GM23338 (cell line): ENCODE measurements at regions not wholly inside any gene's neighbourhood (a gene's known extent, or its start where the extent isn't known, plus 50 kb on each side); places are given as distances from the start of the nearest gene placed in this dataset.

Experiments used
- ATAC-seq: fragments of 200-7000 bp; cut with Tn5 transposase; 3 replicates; pipeline ENCODE4 v1.9.1; 2020
- DNase-seq: peaks from one replicate; pipeline ENCODE4 v3.0.0-alpha.2; 2015; ENCODE audit warnings: low spot score
- H2AFZ ChIP-seq: fragments of 200-600 bp; sonication (generic); 2 replicates; pipeline ENCODE4 v1.8.0; 2016; ENCODE audit warnings: antibody characterized with exemption, mild to moderate bottlenecking, moderate library complexity
- H3F3A ChIP-seq: fragments of 200-600 bp; sonication (generic); replicated peaks from 2 replicates; pipeline ENCODE4 v1.8.0; 2017; ENCODE audit warnings: antibody characterized with exemption, mixed run types, low read depth
- H3K27ac ChIP-seq: fragments of 200-600 bp; sonication (generic); 2 replicates; pipeline ENCODE4 v1.6.1; 2016; ENCODE audit warnings: low read depth
- H3K27me3 ChIP-seq: fragments of 200-600 bp; sonication (generic); 2 replicates; pipeline ENCODE4 v1.8.0; 2016; ENCODE audit warnings: mild to moderate bottlenecking, mixed run types, moderate library complexity; ENCODE audit not compliant: insufficient read depth
- H3K36me3 ChIP-seq: fragments of 200-600 bp; sonication (generic); 2 replicates; pipeline ENCODE4 v1.8.0; 2016; ENCODE audit warnings: mild to moderate bottlenecking; ENCODE audit not compliant: insufficient read depth
- H3K4me1 ChIP-seq: fragments of 200-600 bp; sonication (generic); 2 replicates; pipeline ENCODE4 v1.8.0; 2016; ENCODE audit warnings: mild to moderate bottlenecking, moderate library complexity; ENCODE audit not compliant: insufficient read depth
- H3K4me2 ChIP-seq: fragments of 200-600 bp; sonication (generic); 2 replicates; pipeline ENCODE4 v1.7.1; 2017; ENCODE audit warnings: mixed run types
- H3K4me3 ChIP-seq: fragments of 200-600 bp; sonication (generic); 2 replicates; pipeline ENCODE4 v1.6.1; 2016; ENCODE audit warnings: mixed run types
- H3K79me2 ChIP-seq: fragments of 200-600 bp; sonication (generic); replicated peaks from 2 replicates; pipeline ENCODE4 v1.8.0; 2017; ENCODE audit warnings: mild to moderate bottlenecking; ENCODE audit not compliant: insufficient read depth
- H3K9me2 ChIP-seq: fragments of 200-600 bp; sonication (generic); 2 replicates; pipeline ENCODE4 v1.8.0; 2017; ENCODE audit not compliant: insufficient read depth
- H4K20me1 ChIP-seq: fragments of 200-600 bp; sonication (generic); replicated peaks from 2 replicates; pipeline ENCODE4 v1.8.0; 2017; ENCODE audit warnings: mild to moderate bottlenecking; ENCODE audit not compliant: insufficient read depth
- H3K27ac Mint-ChIP-seq: 2 replicates; pipeline ENCODE4 v1.8.0; 2020; ENCODE audit warnings: inconsistent platforms, mild to moderate bottlenecking, moderate library complexity, mixed read lengths
- H3K27me3 Mint-ChIP-seq: 3 replicates; pipeline ENCODE4 v1.8.0; 2022; ENCODE audit warnings: low read depth, mild to moderate bottlenecking, moderate library complexity, mixed read lengths, inconsistent platforms; ENCODE audit not compliant: insufficient read depth, poor library complexity
- H3K36me3 Mint-ChIP-seq: 3 replicates; pipeline ENCODE4 v1.8.0; 2021; ENCODE audit warnings: low read depth, mild to moderate bottlenecking, inconsistent platforms, moderate library complexity, mixed read lengths
- H3K4me1 Mint-ChIP-seq: 3 replicates; pipeline ENCODE4 v1.8.0; 2020; ENCODE audit warnings: mild to moderate bottlenecking, inconsistent platforms, mixed read lengths
- H3K4me3 Mint-ChIP-seq: 3 replicates; pipeline ENCODE4 v1.8.0; 2021; ENCODE audit warnings: moderate library complexity, mild to moderate bottlenecking, inconsistent platforms, mixed read lengths
- H3K9me3 Mint-ChIP-seq: 3 replicates; pipeline ENCODE4 v1.8.0; 2020; ENCODE audit warnings: moderate library complexity, mild to moderate bottlenecking, inconsistent platforms, mixed read lengths
- CREB1 ChIP-seq: fragments of 250-450 bp; sonication (Bioruptor Pico); IDR thresholded peaks from 2 replicates; pipeline ENCODE4 v1.5.0; 2020; ENCODE audit warnings: low read depth, mild to moderate bottlenecking, moderate library complexity
- EZH2 ChIP-seq: fragments of 200-600 bp; sonication (generic); IDR thresholded peaks from one replicate; pipeline ENCODE4 v1.8.0; 2017; ENCODE audit warnings: antibody characterized with exemption, mild to moderate bottlenecking, low read depth; ENCODE audit not compliant: unreplicated experiment
- EZH2phosphoT487 ChIP-seq: fragments of 200-600 bp; sonication (generic); IDR thresholded peaks from one replicate; pipeline ENCODE4 v1.8.1; 2018; ENCODE audit warnings: antibody characterized with exemption; ENCODE audit not compliant: unreplicated experiment
- JUNB ChIP-seq: IDR thresholded peaks from one replicate; pipeline ENCODE4 v1.6.1; 2016; ENCODE audit warnings: antibody characterized with exemption; ENCODE audit not compliant: unreplicated experiment
- NANOG ChIP-seq: IDR thresholded peaks from 2 replicates; pipeline ENCODE4 v1.6.1; 2016; ENCODE audit warnings: antibody characterized with exemption, borderline replicate concordance
- POLR2AphosphoS5 ChIP-seq: IDR thresholded peaks from 2 replicates; pipeline ENCODE4 v1.6.1; 2016; ENCODE audit warnings: antibody characterized with exemption, low read depth
- STAT1 ChIP-seq: IDR thresholded peaks from one replicate; pipeline ENCODE4 v1.6.1; 2016; ENCODE audit warnings: antibody characterized with exemption; ENCODE audit not compliant: unreplicated experiment
- ZNF114 ChIP-seq: fragments of 250-450 bp; sonication (Bioruptor Pico); IDR thresholded peaks from 2 replicates; pipeline ENCODE4 v1.5.0; 2020; ENCODE audit warnings: mild to moderate bottlenecking, moderate library complexity
- ZNF331 ChIP-seq: fragments of 250-450 bp; sonication (Bioruptor Pico); IDR thresholded peaks from 2 replicates; pipeline ENCODE4 v1.5.0; 2020; ENCODE audit warnings: low read depth, mild to moderate bottlenecking, moderate library complexity
- TF ChIP-seq, protein P1 (sequence below): IDR thresholded peaks from one replicate; pipeline ENCODE4 v1.6.1; 2018; ENCODE audit warnings: antibody characterized with exemption; ENCODE audit not compliant: unreplicated experiment
- TF ChIP-seq, protein P2 (sequence below): IDR thresholded peaks from 2 replicates; pipeline ENCODE4 v1.6.1; 2016; ENCODE audit warnings: antibody characterized with exemption
- TF ChIP-seq, protein P3 (sequence below): fragments of 250-450 bp; sonication (Bioruptor Pico); IDR thresholded peaks from 2 replicates; pipeline ENCODE4 v1.5.0; 2020; ENCODE audit warnings: mild to moderate bottlenecking, moderate library complexity
- TF ChIP-seq, protein P4 (sequence below), 2 experiments: fragments of 200-600 bp in 1 of 2; sonication (generic) in 1 of 2; conservative IDR thresholded peaks; 2 replicates each; pipeline versions ENCODE4 v1.5.1 to v1.6.1; 2016 to 2017; ENCODE audit warnings: antibody characterized with exemption in 2 of 2, low read depth in 2 of 2, mild to moderate bottlenecking in 2 of 2, moderate library complexity in 1 of 2

GRCh38 chr6:93975159-93975558, 555.8 kb upstream of the EPHA7 start:
- Histone ChIP-seq H2AFZ (no peak overlapping the region), H3K4me2 (no peak overlapping the region), H3K4me3 (no peak overlapping the region), H3K4me1 (no peaks in the 10 kb centered on the region), H3K9me2 (no peaks in the 10 kb centered on the region), H3K27me3 (no peaks in the 10 kb centered on the region), H3K36me3 (no peaks in the 10 kb centered on the region), H3K27ac (no peak overlapping the region), H4K20me1 (no peaks in the 10 kb centered on the region), H3K79me2 (no peaks in the 10 kb centered on the region), H3F3A (no peaks in the 10 kb centered on the region)
- DNase-seq (no peak), ATAC-seq (no peak)
- Mint-ChIP-seq H3K27me3 (no peaks in the 10 kb centered on the region), H3K4me3 (no peak overlapping the region), H3K9me3 (no peaks in the 10 kb centered on the region), H3K36me3 (no peaks in the 10 kb centered on the region), H3K27ac (no peak overlapping the region), H3K4me1 (peaks cover 5% of the 10 kb centered on the region; the same call in 2 of the 3 replicates)
- no peak for TF ChIP-seq JUNB
- no peak for TF ChIP-seq STAT1
- TF ChIP-seq EZH2, result no peak
- TF ChIP-seq NANOG, result no peak
- TF ChIP-seq, protein P1, sequence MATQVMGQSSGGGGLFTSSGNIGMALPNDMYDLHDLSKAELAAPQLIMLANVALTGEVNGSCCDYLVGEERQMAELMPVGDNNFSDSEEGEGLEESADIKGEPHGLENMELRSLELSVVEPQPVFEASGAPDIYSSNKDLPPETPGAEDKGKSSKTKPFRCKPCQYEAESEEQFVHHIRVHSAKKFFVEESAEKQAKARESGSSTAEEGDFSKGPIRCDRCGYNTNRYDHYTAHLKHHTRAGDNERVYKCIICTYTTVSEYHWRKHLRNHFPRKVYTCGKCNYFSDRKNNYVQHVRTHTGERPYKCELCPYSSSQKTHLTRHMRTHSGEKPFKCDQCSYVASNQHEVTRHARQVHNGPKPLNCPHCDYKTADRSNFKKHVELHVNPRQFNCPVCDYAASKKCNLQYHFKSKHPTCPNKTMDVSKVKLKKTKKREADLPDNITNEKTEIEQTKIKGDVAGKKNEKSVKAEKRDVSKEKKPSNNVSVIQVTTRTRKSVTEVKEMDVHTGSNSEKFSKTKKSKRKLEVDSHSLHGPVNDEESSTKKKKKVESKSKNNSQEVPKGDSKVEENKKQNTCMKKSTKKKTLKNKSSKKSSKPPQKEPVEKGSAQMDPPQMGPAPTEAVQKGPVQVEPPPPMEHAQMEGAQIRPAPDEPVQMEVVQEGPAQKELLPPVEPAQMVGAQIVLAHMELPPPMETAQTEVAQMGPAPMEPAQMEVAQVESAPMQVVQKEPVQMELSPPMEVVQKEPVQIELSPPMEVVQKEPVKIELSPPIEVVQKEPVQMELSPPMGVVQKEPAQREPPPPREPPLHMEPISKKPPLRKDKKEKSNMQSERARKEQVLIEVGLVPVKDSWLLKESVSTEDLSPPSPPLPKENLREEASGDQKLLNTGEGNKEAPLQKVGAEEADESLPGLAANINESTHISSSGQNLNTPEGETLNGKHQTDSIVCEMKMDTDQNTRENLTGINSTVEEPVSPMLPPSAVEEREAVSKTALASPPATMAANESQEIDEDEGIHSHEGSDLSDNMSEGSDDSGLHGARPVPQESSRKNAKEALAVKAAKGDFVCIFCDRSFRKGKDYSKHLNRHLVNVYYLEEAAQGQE, result no peak
- TF ChIP-seq, protein P2, sequence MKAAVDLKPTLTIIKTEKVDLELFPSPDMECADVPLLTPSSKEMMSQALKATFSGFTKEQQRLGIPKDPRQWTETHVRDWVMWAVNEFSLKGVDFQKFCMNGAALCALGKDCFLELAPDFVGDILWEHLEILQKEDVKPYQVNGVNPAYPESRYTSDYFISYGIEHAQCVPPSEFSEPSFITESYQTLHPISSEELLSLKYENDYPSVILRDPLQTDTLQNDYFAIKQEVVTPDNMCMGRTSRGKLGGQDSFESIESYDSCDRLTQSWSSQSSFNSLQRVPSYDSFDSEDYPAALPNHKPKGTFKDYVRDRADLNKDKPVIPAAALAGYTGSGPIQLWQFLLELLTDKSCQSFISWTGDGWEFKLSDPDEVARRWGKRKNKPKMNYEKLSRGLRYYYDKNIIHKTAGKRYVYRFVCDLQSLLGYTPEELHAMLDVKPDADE, result no peak
- TF ChIP-seq EZH2phosphoT487, result no peak
- no peak for TF ChIP-seq ZNF331 (CRISPR knock-in tag)
- TF ChIP-seq, protein P3, sequence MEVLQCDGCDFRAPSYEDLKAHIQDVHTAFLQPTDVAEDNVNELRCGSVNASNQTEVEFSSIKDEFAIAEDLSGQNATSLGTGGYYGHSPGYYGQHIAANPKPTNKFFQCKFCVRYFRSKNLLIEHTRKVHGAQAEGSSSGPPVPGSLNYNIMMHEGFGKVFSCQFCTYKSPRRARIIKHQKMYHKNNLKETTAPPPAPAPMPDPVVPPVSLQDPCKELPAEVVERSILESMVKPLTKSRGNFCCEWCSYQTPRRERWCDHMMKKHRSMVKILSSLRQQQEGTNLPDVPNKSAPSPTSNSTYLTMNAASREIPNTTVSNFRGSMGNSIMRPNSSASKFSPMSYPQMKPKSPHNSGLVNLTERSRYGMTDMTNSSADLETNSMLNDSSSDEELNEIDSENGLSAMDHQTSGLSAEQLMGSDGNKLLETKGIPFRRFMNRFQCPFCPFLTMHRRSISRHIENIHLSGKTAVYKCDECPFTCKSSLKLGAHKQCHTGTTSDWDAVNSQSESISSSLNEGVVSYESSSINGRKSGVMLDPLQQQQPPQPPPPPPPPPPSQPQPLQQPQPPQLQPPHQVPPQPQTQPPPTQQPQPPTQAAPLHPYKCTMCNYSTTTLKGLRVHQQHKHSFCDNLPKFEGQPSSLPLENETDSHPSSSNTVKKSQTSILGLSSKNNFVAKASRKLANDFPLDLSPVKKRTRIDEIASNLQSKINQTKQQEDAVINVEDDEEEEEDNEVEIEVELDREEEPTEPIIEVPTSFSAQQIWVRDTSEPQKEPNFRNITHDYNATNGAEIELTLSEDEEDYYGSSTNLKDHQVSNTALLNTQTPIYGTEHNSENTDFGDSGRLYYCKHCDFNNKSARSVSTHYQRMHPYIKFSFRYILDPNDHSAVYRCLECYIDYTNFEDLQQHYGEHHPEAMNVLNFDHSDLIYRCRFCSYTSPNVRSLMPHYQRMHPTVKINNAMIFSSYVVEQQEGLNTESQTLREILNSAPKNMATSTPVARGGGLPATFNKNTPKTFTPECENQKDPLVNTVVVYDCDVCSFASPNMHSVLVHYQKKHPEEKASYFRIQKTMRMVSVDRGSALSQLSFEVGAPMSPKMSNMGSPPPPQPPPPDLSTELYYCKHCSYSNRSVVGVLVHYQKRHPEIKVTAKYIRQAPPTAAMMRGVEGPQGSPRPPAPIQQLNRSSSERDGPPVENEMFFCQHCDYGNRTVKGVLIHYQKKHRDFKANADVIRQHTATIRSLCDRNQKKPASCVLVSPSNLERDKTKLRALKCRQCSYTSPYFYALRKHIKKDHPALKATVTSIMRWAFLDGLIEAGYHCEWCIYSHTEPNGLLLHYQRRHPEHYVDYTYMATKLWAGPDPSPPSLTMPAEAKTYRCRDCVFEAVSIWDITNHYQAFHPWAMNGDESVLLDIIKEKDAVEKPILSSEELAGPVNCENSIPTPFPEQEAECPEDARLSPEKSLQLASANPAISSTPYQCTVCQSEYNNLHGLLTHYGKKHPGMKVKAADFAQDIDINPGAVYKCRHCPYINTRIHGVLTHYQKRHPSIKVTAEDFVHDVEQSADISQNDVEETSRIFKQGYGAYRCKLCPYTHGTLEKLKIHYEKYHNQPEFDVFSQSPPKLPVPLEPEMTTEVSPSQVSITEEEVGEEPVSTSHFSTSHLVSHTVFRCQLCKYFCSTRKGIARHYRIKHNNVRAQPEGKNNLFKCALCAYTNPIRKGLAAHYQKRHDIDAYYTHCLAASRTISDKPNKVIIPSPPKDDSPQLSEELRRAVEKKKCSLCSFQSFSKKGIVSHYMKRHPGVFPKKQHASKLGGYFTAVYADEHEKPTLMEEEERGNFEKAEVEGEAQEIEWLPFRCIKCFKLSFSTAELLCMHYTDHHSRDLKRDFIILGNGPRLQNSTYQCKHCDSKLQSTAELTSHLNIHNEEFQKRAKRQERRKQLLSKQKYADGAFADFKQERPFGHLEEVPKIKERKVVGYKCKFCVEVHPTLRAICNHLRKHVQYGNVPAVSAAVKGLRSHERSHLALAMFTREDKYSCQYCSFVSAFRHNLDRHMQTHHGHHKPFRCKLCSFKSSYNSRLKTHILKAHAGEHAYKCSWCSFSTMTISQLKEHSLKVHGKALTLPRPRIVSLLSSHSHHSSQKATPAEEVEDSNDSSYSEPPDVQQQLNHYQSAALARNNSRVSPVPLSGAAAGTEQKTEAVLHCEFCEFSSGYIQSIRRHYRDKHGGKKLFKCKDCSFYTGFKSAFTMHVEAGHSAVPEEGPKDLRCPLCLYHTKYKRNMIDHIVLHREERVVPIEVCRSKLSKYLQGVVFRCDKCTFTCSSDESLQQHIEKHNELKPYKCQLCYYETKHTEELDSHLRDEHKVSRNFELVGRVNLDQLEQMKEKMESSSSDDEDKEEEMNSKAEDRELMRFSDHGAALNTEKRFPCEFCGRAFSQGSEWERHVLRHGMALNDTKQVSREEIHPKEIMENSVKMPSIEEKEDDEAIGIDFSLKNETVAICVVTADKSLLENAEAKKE (CRISPR knock-in tag), result no peak
- TF ChIP-seq, protein P4, sequence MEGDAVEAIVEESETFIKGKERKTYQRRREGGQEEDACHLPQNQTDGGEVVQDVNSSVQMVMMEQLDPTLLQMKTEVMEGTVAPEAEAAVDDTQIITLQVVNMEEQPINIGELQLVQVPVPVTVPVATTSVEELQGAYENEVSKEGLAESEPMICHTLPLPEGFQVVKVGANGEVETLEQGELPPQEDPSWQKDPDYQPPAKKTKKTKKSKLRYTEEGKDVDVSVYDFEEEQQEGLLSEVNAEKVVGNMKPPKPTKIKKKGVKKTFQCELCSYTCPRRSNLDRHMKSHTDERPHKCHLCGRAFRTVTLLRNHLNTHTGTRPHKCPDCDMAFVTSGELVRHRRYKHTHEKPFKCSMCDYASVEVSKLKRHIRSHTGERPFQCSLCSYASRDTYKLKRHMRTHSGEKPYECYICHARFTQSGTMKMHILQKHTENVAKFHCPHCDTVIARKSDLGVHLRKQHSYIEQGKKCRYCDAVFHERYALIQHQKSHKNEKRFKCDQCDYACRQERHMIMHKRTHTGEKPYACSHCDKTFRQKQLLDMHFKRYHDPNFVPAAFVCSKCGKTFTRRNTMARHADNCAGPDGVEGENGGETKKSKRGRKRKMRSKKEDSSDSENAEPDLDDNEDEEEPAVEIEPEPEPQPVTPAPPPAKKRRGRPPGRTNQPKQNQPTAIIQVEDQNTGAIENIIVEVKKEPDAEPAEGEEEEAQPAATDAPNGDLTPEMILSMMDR (conservative IDR thresholded peaks at IDR 0.05; ENCODE audit: low read depth in 2 of 2), result no peak
- TF ChIP-seq POLR2AphosphoS5, result no peak
- TF ChIP-seq CREB1 (CRISPR knock-in tag), result no peak
- no peak for TF ChIP-seq ZNF114 (CRISPR knock-in tag)
